HFF-Myc (cell line): ENCODE measurements at regions not wholly inside any gene's neighbourhood (a gene's known extent, or its start where the extent isn't known, plus 50 kb on each side); places are given as distances from the start of the nearest gene placed in this dataset.
"Not testable (repeated sequence)": the region's sequence is repeated elsewhere in the genome, so short reads cannot be mapped to it uniquely, and the experiment has no call there.

Source experiments
- DNase-seq: peaks from one replicate; pipeline ENCODE4 v3.0.0-alpha.2; 2011; ENCODE audit warnings: low read depth; ENCODE audit errors: extremely low read depth
- H3K4me3 ChIP-seq: replicated peaks from 2 replicates; pipeline ENCODE4 v1.5.1; 2011; ENCODE audit warnings: low read depth, mild to moderate bottlenecking, control low read depth, low read length
- CTCF ChIP-seq: IDR thresholded peaks from 2 replicates; pipeline ENCODE4 v1.5.1; 2012; ENCODE audit warnings: mild to moderate bottlenecking, low read depth, low read length, control low read depth; ENCODE audit errors: missing control alignments

GRCh38 chr6:14781772-14782525 is 463.9 kb upstream of the JARID2 start:
- TF ChIP-seq CTCF: no peak
- no peak for DNase-seq
- no peak overlapping the region for H3K4me3 ChIP-seq

- DNase-seq, H3K4me3 ChIP-seq: not testable (repeated sequence)
Observed at GRCh38 chr6:14782921-14783464, 462.9 kb upstream of the JARID2 start.

GRCh38 chr6:14783594-14783993 is 462.3 kb upstream of the JARID2 start:
- no peak overlapping the region for H3K4me3 ChIP-seq
- DNase-seq: no peak
- no peak for TF ChIP-seq CTCF

GRCh38 chr6:14784596-14785492 is 461.0 kb upstream of the JARID2 start:
- no peak for TF ChIP-seq CTCF
- DNase-seq: no peak
- H3K4me3 ChIP-seq: no peak overlapping the region

- no peak for DNase-seq
- H3K4me3 ChIP-seq: no peak overlapping the region
- TF ChIP-seq CTCF: no peak
Observed at GRCh38 chr6:14785493-14785790, 460.4 kb upstream of the JARID2 start.

- DNase-seq: no peak
- TF ChIP-seq CTCF: no peak
Observed at GRCh38 chr6:14786008-14786407, 459.9 kb upstream of the JARID2 start.

GRCh38 chr6:14786455-14786854 is 459.4 kb upstream of the JARID2 start:
- TF ChIP-seq CTCF: no peak
- DNase-seq: no peak

More at GRCh38 chr6:14786008-14786407, 459.9 kb upstream of the JARID2 start:
- no peak overlapping the region for H3K4me3 ChIP-seq

More at GRCh38 chr6:14786455-14786854, 459.4 kb upstream of the JARID2 start:
- H3K4me3 ChIP-seq: no peak overlapping the region
